ENCODE measurements at regions not wholly inside any gene's neighbourhood (a gene's known extent, or its start where the extent isn't known, plus 50 kb on each side); places are given as distances from the start of the nearest gene placed in this dataset.

DNA sequence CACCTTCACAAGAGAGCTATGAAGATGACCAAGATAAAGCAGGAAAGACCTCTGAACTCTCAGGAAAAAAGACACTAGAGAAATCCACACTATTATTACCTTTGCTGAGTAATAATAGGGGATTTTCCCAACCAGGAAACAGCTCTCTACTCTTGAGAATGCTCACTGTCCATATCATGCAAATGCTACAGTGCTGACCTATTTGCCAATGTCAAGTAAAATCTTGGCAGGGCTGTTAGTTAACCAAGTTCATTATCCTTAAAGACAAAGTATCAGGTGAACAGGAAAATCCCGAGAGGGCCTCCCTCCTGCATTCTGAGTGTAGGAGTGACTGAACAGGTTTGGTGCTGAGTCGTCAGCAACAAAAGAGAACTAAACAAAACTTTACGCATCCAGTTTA, 306.6 kb downstream of the ACTL7B start:
- no peaks in the 10 kb centered on the region for H3K36me3 ChIP-seq (replicated peaks in 1 of 2; ENCODE audit: control insufficient read depth in 1 of 2, insufficient read depth in 2 of 2, low read length in 2 of 2)
- no peak overlapping the region for H3K9ac ChIP-seq (ENCODE audit: insufficient read depth, low read depth, low read length)
- peaks cover 0 to 4% of the 10 kb centered on the region in 2 experiments; a peak in 2 of 5 replicates for H3K27me3 ChIP-seq (ENCODE audit: control insufficient read depth in 1 of 2, insufficient read depth in 2 of 2, low read length in 2 of 2)
- no peak for ATAC-seq
- H3K4me3 ChIP-seq (replicated peaks in 1 of 3; ENCODE audit: insufficient read depth in 1 of 3, low read depth in 2 of 3, low read length in 3 of 3): no peak overlapping the region
- ChIA-PET CTCF (ENCODE audit: low intra/inter-chr PET ratio, low total read pairs) (no interaction called here), POLR2A (no interaction called here)
- no peak for FAIRE-seq
- no peaks in the 10 kb centered on the region for H3K79me2 ChIP-seq (ENCODE audit: insufficient read depth, low read length)
- no peak overlapping the region for H3K27ac ChIP-seq (ENCODE audit: extremely low read length, insufficient read depth, low read length)
- H3K4me1 ChIP-seq (ENCODE audit: insufficient read depth, low read length): no peaks in the 10 kb centered on the region
- intact Hi-C loops (cut with micrococcal nuclease; ENCODE audit: unreplicated experiment) (loop anchor here (2.0 kb wide), 1 partner anchor 72 kb away; no protein-coding TSS in a partner anchor), in situ Hi-C loops (cut with HindIII; ENCODE audit: extremely low pct_ligation_motif_present, low pct_unique_long_range_greater_than_20kb) (no loop called here)
- 65% methylated on average over 3 of the region's 3 CpGs for WGBS (ENCODE audit: low lambda C conversion rate)
- no peak overlapping the region for H2AFZ ChIP-seq (ENCODE audit: low read length)
- no peaks in the 10 kb centered on the region for H3K9me3 ChIP-seq (ENCODE audit: low read length)
- DNase-seq (ENCODE audit: low spot score): no peak
- H4K20me1 ChIP-seq (ENCODE audit: insufficient read depth, low read length): no peaks in the 10 kb centered on the region
- no peak overlapping the region for H3K4me2 ChIP-seq (ENCODE audit: low read depth, low read length)
- BruUV-seq (replicated peaks): no TSS peak
- TF ChIP-seq ZSCAN21 (CRISPR knock-in tag; IDR thresholded peaks at IDR 0.05; ENCODE audit: borderline replicate concordance) (no peak), FOXK2 (IDR thresholded peaks at IDR 0.05) (no peak), ELF1 (CRISPR knock-in tag; IDR thresholded peaks at IDR 0.05) (no peak), ZNF17 (CRISPR knock-in tag; IDR thresholded peaks at IDR 0.05) (no peak), ZNF780A (CRISPR knock-in tag; IDR thresholded peaks at IDR 0.05) (no peak), SALL1 (CRISPR knock-in tag; IDR thresholded peaks at IDR 0.05) (no peak), THAP11 (CRISPR knock-in tag; IDR thresholded peaks at IDR 0.05) (no peak), SALL2 (CRISPR knock-in tag; IDR thresholded peaks at IDR 0.05) (no peak), FOXO1 (CRISPR knock-in tag; IDR thresholded peaks at IDR 0.05) (no peak)
- TF ChIP-seq, protein P1, sequence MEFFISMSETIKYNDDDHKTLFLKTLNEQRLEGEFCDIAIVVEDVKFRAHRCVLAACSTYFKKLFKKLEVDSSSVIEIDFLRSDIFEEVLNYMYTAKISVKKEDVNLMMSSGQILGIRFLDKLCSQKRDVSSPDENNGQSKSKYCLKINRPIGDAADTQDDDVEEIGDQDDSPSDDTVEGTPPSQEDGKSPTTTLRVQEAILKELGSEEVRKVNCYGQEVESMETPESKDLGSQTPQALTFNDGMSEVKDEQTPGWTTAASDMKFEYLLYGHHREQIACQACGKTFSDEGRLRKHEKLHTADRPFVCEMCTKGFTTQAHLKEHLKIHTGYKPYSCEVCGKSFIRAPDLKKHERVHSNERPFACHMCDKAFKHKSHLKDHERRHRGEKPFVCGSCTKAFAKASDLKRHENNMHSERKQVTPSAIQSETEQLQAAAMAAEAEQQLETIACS (CRISPR knock-in tag; IDR thresholded peaks at IDR 0.05): no peak
- TF ChIP-seq, protein P2, sequence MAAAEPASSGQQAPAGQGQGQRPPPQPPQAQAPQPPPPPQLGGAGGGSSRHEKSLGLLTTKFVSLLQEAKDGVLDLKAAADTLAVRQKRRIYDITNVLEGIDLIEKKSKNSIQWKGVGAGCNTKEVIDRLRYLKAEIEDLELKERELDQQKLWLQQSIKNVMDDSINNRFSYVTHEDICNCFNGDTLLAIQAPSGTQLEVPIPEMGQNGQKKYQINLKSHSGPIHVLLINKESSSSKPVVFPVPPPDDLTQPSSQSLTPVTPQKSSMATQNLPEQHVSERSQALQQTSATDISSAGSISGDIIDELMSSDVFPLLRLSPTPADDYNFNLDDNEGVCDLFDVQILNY (CRISPR knock-in tag; conservative IDR thresholded peaks at IDR 0.05): no peak
- TF ChIP-seq, protein P3, sequence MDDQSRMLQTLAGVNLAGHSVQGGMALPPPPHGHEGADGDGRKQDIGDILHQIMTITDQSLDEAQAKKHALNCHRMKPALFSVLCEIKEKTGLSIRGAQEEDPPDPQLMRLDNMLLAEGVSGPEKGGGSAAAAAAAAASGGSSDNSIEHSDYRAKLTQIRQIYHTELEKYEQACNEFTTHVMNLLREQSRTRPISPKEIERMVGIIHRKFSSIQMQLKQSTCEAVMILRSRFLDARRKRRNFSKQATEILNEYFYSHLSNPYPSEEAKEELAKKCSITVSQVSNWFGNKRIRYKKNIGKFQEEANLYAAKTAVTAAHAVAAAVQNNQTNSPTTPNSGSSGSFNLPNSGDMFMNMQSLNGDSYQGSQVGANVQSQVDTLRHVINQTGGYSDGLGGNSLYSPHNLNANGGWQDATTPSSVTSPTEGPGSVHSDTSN (CRISPR knock-in tag; IDR thresholded peaks at IDR 0.05; ENCODE audit: borderline replicate concordance): no peak

All from HepG2 (cell line).